ENCODE measurements at regions not wholly inside any gene's neighbourhood (a gene's known extent, or its start where the extent isn't known, plus 50 kb on each side); places are given as distances from the start of the nearest gene placed in this dataset.

GRCh38 chr7:53100091-53100490 lies 64.7 kb downstream of the POM121L12 start:
- H3K4me1 ChIP-seq (ENCODE audit: control insufficient read depth in 5 of 5, insufficient read depth in 5 of 5, low read length in 5 of 5), result no peaks in the 10 kb centered on the region
- H3K36me3 ChIP-seq (ENCODE audit: control insufficient read depth in 4 of 4, insufficient read depth in 4 of 4, low read length in 4 of 4), result no peaks in the 10 kb centered on the region
- H3K9me3 ChIP-seq (ENCODE audit: control insufficient read depth in 4 of 4, insufficient read depth in 3 of 4, low read length in 3 of 4), result no peaks in the 10 kb centered on the region
- 72% methylated on average over 4 of the region's 4 CpGs for WGBS, 2 donors
- no peak overlapping the region for H3K9ac ChIP-seq (ENCODE audit: insufficient read depth in 1 of 2, low read length in 2 of 2)
- TF ChIP-seq CTCF (IDR thresholded peaks at IDR 0.05; ENCODE audit: control extremely low read depth, extremely low read depth), result no peak
- H3K27me3 ChIP-seq (ENCODE audit: control insufficient read depth in 3 of 3, insufficient read depth in 3 of 3, low read length in 2 of 3), result no peaks in the 10 kb centered on the region
- no peak overlapping the region for H3K27ac ChIP-seq (ENCODE audit: low read depth in 1 of 2, low read length in 1 of 2)
- no peak for ATAC-seq (ENCODE audit: insufficient read depth, low FRiP score)
- no peak overlapping the region for H3K4me3 ChIP-seq
- DNase-seq, result no peak

GRCh38 chr7:53101026-53101425 lies 65.6 kb downstream of the POM121L12 start:
- no peaks in the 10 kb centered on the region for H3K4me1 ChIP-seq (ENCODE audit: control insufficient read depth in 5 of 5, insufficient read depth in 5 of 5, low read length in 5 of 5)
- H3K9me3 ChIP-seq (ENCODE audit: control insufficient read depth in 4 of 4, insufficient read depth in 3 of 4, low read length in 3 of 4), result no peaks in the 10 kb centered on the region
- TF ChIP-seq CTCF (IDR thresholded peaks at IDR 0.05; ENCODE audit: control extremely low read depth, extremely low read depth), result no peak
- no peak overlapping the region for H3K27ac ChIP-seq (ENCODE audit: low read depth in 1 of 2, low read length in 1 of 2)
- no peaks in the 10 kb centered on the region for H3K36me3 ChIP-seq (ENCODE audit: control insufficient read depth in 4 of 4, insufficient read depth in 4 of 4, low read length in 4 of 4)
- H3K9ac ChIP-seq (ENCODE audit: insufficient read depth in 1 of 2, low read length in 2 of 2), result no peak overlapping the region
- 63 to 75% methylated on average over 7 of the region's 7 CpGs for WGBS, 2 donors
- DNase-seq (peak in 2 of 3 donors; percentile 2 to 24), ATAC-seq (ENCODE audit: insufficient read depth, low FRiP score) (no peak)
- no peaks in the 10 kb centered on the region for H3K27me3 ChIP-seq (ENCODE audit: control insufficient read depth in 3 of 3, insufficient read depth in 3 of 3, low read length in 2 of 3)
- H3K4me3 ChIP-seq, result no peak overlapping the region

- TF ChIP-seq CTCF (IDR thresholded peaks at IDR 0.05; ENCODE audit: control extremely low read depth, extremely low read depth), result no peak
- ATAC-seq (ENCODE audit: insufficient read depth, low FRiP score) (no peak), DNase-seq (no peak)
- H3K4me1 ChIP-seq (ENCODE audit: control insufficient read depth in 5 of 5, insufficient read depth in 5 of 5, low read length in 5 of 5), result peaks cover 0 to 4% (median 0%) of the 10 kb centered on the region in 5 donors
- WGBS, 2 donors, result 81 to 83% methylated on average over 4 of the region's 4 CpGs
- no peaks in the 10 kb centered on the region for H3K9me3 ChIP-seq (ENCODE audit: control insufficient read depth in 4 of 4, insufficient read depth in 3 of 4, low read length in 3 of 4)
- no peak overlapping the region for H3K27ac ChIP-seq (ENCODE audit: low read depth in 1 of 2, low read length in 1 of 2)
- H3K36me3 ChIP-seq (ENCODE audit: control insufficient read depth in 4 of 4, insufficient read depth in 4 of 4, low read length in 4 of 4), result no peaks in the 10 kb centered on the region
- H3K4me3 ChIP-seq, result no peak overlapping the region
- H3K9ac ChIP-seq (ENCODE audit: insufficient read depth in 1 of 2, low read length in 2 of 2), result no peak overlapping the region
- no peaks in the 10 kb centered on the region for H3K27me3 ChIP-seq (ENCODE audit: control insufficient read depth in 3 of 3, insufficient read depth in 3 of 3, low read length in 2 of 3)
Observed at GRCh38 chr7:53110425-53110824, 75.0 kb downstream of the POM121L12 start.

- no peaks in the 10 kb centered on the region for H3K9me3 ChIP-seq (ENCODE audit: control insufficient read depth in 4 of 4, insufficient read depth in 3 of 4, low read length in 3 of 4)
- no peak for TF ChIP-seq CTCF (IDR thresholded peaks at IDR 0.05; ENCODE audit: control extremely low read depth, extremely low read depth)
- no peaks in the 10 kb centered on the region for H3K36me3 ChIP-seq (ENCODE audit: control insufficient read depth in 4 of 4, insufficient read depth in 4 of 4, low read length in 4 of 4)
- DNase-seq (peak; percentile 3 to 39 (median 16)), ATAC-seq (ENCODE audit: insufficient read depth, low FRiP score) (no peak)
- H3K27me3 ChIP-seq (ENCODE audit: control insufficient read depth in 3 of 3, insufficient read depth in 3 of 3, low read length in 2 of 3), result no peaks in the 10 kb centered on the region
- no peak overlapping the region for H3K4me3 ChIP-seq
- 72 to 88% methylated on average over 1 of the region's 1 CpG for WGBS, 2 donors
- no peak overlapping the region for H3K27ac ChIP-seq (ENCODE audit: low read depth in 1 of 2, low read length in 1 of 2)
- H3K4me1 ChIP-seq (ENCODE audit: control insufficient read depth in 5 of 5, insufficient read depth in 5 of 5, low read length in 5 of 5), result peaks cover 0 to 4% (median 0%) of the 10 kb centered on the region in 5 donors
- H3K9ac ChIP-seq (ENCODE audit: insufficient read depth in 1 of 2, low read length in 2 of 2), result no peak overlapping the region
Observed at GRCh38 chr7:53111031-53111430, 75.6 kb downstream of the POM121L12 start.

Measured in lung (tissue), 11 donors.